ENCODE measurements at regions not wholly inside any gene's neighbourhood (a gene's known extent, or its start where the extent isn't known, plus 50 kb on each side); places are given as distances from the start of the nearest gene placed in this dataset.
"Not testable (repeated sequence)": the region's sequence is repeated elsewhere in the genome, so short reads cannot be mapped to it uniquely, and the experiment has no call there.

DNA sequence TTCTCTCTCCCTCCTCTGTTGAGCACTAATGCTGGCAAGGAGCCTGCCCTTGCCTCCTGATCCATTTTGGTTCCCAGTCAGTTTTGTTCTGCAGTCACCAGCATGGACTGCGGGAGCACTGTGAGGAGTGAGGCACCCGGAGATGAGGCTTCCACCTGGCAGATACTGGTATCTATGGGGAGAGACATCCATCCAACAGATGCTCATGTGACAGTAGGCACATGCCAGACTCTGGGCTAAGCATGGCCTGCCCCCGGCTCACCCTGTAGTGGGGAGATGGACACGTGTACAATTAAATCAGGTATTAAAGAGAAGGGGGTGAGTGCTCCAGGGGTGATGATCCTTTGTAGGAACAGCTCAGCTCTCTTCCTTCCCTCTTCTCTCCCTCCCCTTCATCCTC is 74.0 kb upstream of the PODXL start:
- DNase-seq (ENCODE audit: low read depth in 6 of 9, low spot score in 9 of 9): no peak
- H3K4me1 ChIP-seq (ENCODE audit: control insufficient read depth in 2 of 2, insufficient read depth in 2 of 2, low read length in 2 of 2): no peaks in the 10 kb centered on the region
- no peak overlapping the region for H3K27ac ChIP-seq (ENCODE audit: low read depth in 1 of 2, low read length in 1 of 2)
- no peaks in the 10 kb centered on the region for H3K36me3 ChIP-seq (ENCODE audit: control insufficient read depth in 2 of 2, insufficient read depth in 2 of 2, low read length in 1 of 2)
- H3K9me3 ChIP-seq (ENCODE audit: control insufficient read depth in 2 of 2, insufficient read depth in 1 of 2, low read length in 1 of 2): no peaks in the 10 kb centered on the region
- H3K27me3 ChIP-seq (ENCODE audit: control insufficient read depth in 2 of 2, insufficient read depth in 1 of 2, low read length in 1 of 2): peaks cover 0 to 2% of the 10 kb centered on the region in 2 donors
- WGBS: 93% methylated on average over 4 of the region's 4 CpGs
- H3K4me3 ChIP-seq (ENCODE audit: low read length in 2 of 2): no peak overlapping the region

DNA sequence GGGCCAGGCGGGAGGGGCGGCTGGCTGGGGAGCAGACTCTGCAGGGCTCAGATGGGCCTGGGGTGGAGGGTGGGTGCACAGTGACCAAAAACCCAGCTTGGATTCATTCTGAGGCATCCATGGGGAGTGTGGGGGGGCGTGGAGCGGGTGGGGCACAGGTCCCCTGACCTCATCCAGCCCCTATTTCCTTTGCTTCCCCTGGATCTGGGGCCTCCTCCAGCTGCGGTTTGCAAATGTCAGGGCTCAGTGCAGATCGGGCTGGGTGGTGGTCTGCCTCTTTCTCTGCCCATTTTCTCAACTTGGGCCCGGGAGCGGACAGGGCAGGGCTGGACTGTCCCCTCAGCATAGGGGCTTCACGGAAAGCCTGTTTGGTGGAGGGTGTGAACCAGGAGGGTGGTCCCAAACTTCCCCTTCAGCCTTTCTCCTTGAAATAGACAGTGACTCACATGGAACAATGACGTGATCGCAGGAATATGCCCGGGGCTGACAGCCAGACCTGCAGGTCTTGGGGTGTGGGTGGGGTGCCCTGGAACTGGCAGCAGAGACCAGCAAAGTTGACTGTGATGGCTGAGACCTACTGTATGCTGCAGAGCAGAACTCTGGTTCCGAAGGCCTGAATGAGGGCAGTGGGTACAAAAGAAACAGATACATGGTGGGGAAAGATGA is 72.9 kb upstream of the PODXL start:
- Histone ChIP-seq H3K27ac (ENCODE audit: low read depth in 1 of 2, low read length in 1 of 2) (no peak overlapping the region), H3K9me3 (ENCODE audit: control insufficient read depth in 2 of 2, insufficient read depth in 1 of 2, low read length in 1 of 2) (no peaks in the 10 kb centered on the region), H3K4me1 (ENCODE audit: control insufficient read depth in 2 of 2, insufficient read depth in 2 of 2, low read length in 2 of 2) (no peaks in the 10 kb centered on the region), H3K4me3 (ENCODE audit: low read length in 2 of 2) (no peak overlapping the region), H3K36me3 (ENCODE audit: control insufficient read depth in 2 of 2, insufficient read depth in 2 of 2, low read length in 1 of 2) (no peaks in the 10 kb centered on the region), H3K27me3 (ENCODE audit: control insufficient read depth in 2 of 2, insufficient read depth in 1 of 2, low read length in 1 of 2) (peaks cover 0 to 4% of the 10 kb centered on the region in 2 donors)
- 82% methylated on average over 13 of the region's 13 CpGs for WGBS
- DNase-seq (ENCODE audit: low read depth in 6 of 9, low spot score in 9 of 9): no peak

DNA sequence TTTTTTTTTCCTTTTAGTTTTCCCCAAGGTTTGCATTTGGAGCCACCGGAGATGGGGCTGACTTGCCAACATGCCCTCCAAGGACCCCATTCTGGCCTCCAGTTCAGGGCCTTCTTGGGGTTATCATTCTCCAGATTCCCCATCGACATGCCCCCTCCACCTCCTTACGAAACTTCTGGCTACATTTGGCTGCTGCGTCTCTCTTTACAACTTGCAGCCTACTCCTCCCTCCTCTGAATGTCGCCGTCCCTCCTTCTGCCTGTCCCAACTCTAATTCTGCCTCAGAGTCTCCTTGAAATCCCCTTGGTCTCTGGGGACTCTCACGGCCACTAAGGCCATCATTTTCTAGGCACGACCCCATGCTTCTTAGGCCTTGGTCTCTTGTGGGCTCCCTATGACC is 72.2 kb upstream of the PODXL start:
- Histone ChIP-seq H3K27ac (ENCODE audit: low read depth in 1 of 2, low read length in 1 of 2) (no peak overlapping the region), H3K4me3 (ENCODE audit: low read length in 2 of 2) (no peak overlapping the region)
- WGBS: 83% methylated on average over 8 of the region's 8 CpGs

DNA sequence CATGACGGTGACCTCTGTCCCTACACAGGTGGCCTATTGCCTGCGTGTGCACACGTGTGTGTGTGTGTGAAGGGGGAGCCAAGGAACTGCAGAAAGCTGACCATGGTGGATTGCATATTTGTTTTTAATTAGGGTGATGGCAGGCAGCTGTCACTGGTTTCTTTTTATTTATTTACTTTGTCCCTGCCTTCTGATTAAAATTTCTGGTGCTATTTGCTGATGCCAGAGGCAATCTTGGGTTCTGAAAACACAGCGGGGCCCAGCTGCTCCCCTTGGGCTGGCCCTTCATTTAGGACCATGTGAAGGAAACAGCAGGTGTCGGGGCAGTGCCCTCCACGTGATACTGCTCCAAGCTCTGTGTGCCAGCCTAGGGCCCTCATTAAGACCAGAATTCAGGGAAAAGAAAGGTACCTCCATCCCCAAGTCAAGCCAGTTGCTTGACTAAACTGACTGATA is 71.3 kb upstream of the PODXL start:
- H3K27me3 ChIP-seq (ENCODE audit: control insufficient read depth in 2 of 2, insufficient read depth in 1 of 2, low read length in 1 of 2): peaks cover 0 to 11% of the 10 kb centered on the region in 2 donors
- H3K36me3 ChIP-seq (ENCODE audit: control insufficient read depth in 2 of 2, insufficient read depth in 2 of 2, low read length in 1 of 2): no peaks in the 10 kb centered on the region
- no peaks in the 10 kb centered on the region for H3K9me3 ChIP-seq (ENCODE audit: control insufficient read depth in 2 of 2, insufficient read depth in 1 of 2, low read length in 1 of 2)
- H3K4me3 ChIP-seq (ENCODE audit: low read length in 2 of 2): no peak overlapping the region
- DNase-seq (ENCODE audit: low read depth in 6 of 9, low spot score in 9 of 9): no peak
- 83% methylated on average over 6 of the region's 6 CpGs for WGBS
- no peak overlapping the region for H3K27ac ChIP-seq (ENCODE audit: low read depth in 1 of 2, low read length in 1 of 2)
- H3K4me1 ChIP-seq (ENCODE audit: control insufficient read depth in 2 of 2, insufficient read depth in 2 of 2, low read length in 2 of 2): no peaks in the 10 kb centered on the region

More for the DNA sequence above, 72.2 kb upstream of the PODXL start:
- no peak for DNase-seq (ENCODE audit: low read depth in 6 of 9, low spot score in 9 of 9)
- H3K36me3 ChIP-seq (ENCODE audit: control insufficient read depth in 2 of 2, insufficient read depth in 2 of 2, low read length in 1 of 2): no peaks in the 10 kb centered on the region
- no peaks in the 10 kb centered on the region for H3K4me1 ChIP-seq (ENCODE audit: control insufficient read depth in 2 of 2, insufficient read depth in 2 of 2, low read length in 2 of 2)
- no peaks in the 10 kb centered on the region for H3K9me3 ChIP-seq (ENCODE audit: control insufficient read depth in 2 of 2, insufficient read depth in 1 of 2, low read length in 1 of 2)
- peaks cover 0 to 8% of the 10 kb centered on the region in 2 donors for H3K27me3 ChIP-seq (ENCODE audit: control insufficient read depth in 2 of 2, insufficient read depth in 1 of 2, low read length in 1 of 2)

DNA sequence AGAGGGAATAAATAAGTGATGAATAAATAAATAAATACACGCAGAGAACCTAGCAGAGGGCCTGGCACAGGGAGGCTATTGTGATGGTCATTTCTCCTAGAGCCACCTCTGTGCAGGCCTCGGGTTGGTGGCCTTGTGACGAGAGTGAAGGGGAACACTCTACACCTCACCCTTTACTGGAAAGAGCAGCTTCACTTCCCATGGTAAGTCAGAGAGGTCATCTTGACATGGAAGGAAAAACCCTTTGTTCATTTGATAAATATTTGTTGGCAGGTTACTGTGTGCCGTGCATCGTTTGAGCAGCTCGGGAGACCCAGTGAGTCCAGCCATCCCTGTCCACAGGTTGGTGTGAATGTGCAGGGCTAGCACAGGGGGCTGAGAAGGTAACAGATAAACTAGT is 70.2 kb upstream of the PODXL start:
- WGBS: 97% methylated on average over 6 of the region's 6 CpGs
- no peaks in the 10 kb centered on the region for H3K4me1 ChIP-seq (ENCODE audit: control insufficient read depth in 2 of 2, insufficient read depth in 2 of 2, low read length in 2 of 2)
- no peak overlapping the region for H3K4me3 ChIP-seq (ENCODE audit: low read length in 2 of 2)
- no peaks in the 10 kb centered on the region for H3K9me3 ChIP-seq (ENCODE audit: control insufficient read depth in 2 of 2, insufficient read depth in 1 of 2, low read length in 1 of 2)
- H3K27me3 ChIP-seq (ENCODE audit: control insufficient read depth in 2 of 2, insufficient read depth in 1 of 2, low read length in 1 of 2): peaks cover 0 to 11% of the 10 kb centered on the region in 2 donors
- H3K27ac ChIP-seq (ENCODE audit: low read depth in 1 of 2, low read length in 1 of 2): no peak overlapping the region
- H3K36me3 ChIP-seq (ENCODE audit: control insufficient read depth in 2 of 2, insufficient read depth in 2 of 2, low read length in 1 of 2): no peaks in the 10 kb centered on the region
- DNase-seq (ENCODE audit: low read depth in 6 of 9, low spot score in 9 of 9): no peak

DNA sequence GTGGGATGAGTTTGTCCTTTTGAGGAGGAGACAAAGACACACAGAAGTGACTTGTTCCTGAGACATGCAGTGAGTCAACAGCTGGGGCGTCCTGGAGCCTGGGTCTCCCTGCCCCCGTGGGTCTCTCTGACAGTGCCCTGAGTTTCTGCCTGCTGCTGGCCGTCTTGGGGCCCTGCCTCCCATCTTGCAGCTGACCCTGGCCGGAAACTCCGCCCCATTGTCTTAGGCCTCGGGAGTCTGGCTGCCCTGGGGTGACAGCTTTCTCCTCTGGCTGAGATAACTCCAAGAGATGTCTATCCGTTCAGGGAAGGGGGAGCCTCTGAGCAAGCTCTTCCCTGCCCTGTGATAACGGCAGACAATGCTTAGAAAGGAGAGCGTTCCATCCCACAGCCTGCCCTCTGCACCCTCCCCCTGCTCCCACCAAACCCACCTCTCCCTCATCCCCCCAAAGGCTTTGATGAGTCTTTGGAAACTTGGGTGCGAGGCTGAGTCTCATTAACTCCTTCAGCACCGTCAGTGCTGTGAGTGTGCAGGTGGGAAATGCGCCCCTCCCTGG is 69.5 kb upstream of the PODXL start:
- no peak overlapping the region for H3K4me3 ChIP-seq (ENCODE audit: low read length in 2 of 2)
- H3K4me1 ChIP-seq (ENCODE audit: control insufficient read depth in 2 of 2, insufficient read depth in 2 of 2, low read length in 2 of 2): no peaks in the 10 kb centered on the region
- DNase-seq (ENCODE audit: low read depth in 6 of 9, low spot score in 9 of 9): no peak
- H3K27me3 ChIP-seq (ENCODE audit: control insufficient read depth in 2 of 2, insufficient read depth in 1 of 2, low read length in 1 of 2): peaks cover 0 to 11% of the 10 kb centered on the region in 2 donors
- no peaks in the 10 kb centered on the region for H3K9me3 ChIP-seq (ENCODE audit: control insufficient read depth in 2 of 2, insufficient read depth in 1 of 2, low read length in 1 of 2)
- no peaks in the 10 kb centered on the region for H3K36me3 ChIP-seq (ENCODE audit: control insufficient read depth in 2 of 2, insufficient read depth in 2 of 2, low read length in 1 of 2)
- WGBS: 61% methylated on average over 12 of the region's 12 CpGs
- no peak overlapping the region for H3K27ac ChIP-seq (ENCODE audit: low read depth in 1 of 2, low read length in 1 of 2)

DNA sequence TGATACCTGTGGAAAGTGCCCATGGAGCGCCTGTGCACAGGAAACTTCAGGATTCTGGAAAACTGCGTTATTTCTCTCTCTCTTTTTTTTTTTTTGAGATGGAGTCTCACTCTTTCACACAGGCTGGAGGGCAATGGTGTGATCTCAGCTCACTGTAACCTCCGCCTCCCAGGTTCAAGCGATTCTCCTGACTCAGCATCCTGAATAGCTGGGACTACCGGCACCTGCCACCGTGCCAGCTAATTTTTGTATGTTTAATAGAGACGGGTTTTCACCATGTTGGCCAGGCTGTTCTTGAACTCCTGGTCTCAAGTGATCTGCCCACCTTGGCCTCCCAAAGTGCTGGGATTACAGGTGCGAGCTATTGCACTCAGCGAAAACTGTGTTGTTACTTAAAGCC is 68.9 kb upstream of the PODXL start:
- H3K4me1 ChIP-seq (ENCODE audit: control insufficient read depth in 2 of 2, insufficient read depth in 2 of 2, low read length in 2 of 2); H3K4me3 ChIP-seq (ENCODE audit: low read length in 2 of 2); H3K27ac ChIP-seq (ENCODE audit: low read depth in 1 of 2, low read length in 1 of 2); DNase-seq (ENCODE audit: low read depth in 6 of 9, low spot score in 9 of 9); H3K36me3 ChIP-seq (ENCODE audit: control insufficient read depth in 2 of 2, insufficient read depth in 2 of 2, low read length in 1 of 2); H3K9me3 ChIP-seq (ENCODE audit: control insufficient read depth in 2 of 2, insufficient read depth in 1 of 2, low read length in 1 of 2): not testable (repeated sequence)
- H3K27me3 ChIP-seq (ENCODE audit: control insufficient read depth in 2 of 2, insufficient read depth in 1 of 2, low read length in 1 of 2): peaks cover 0 to 11% of the 10 kb centered on the region in 2 donors
- 96% methylated on average over 9 of the region's 9 CpGs for WGBS

DNA sequence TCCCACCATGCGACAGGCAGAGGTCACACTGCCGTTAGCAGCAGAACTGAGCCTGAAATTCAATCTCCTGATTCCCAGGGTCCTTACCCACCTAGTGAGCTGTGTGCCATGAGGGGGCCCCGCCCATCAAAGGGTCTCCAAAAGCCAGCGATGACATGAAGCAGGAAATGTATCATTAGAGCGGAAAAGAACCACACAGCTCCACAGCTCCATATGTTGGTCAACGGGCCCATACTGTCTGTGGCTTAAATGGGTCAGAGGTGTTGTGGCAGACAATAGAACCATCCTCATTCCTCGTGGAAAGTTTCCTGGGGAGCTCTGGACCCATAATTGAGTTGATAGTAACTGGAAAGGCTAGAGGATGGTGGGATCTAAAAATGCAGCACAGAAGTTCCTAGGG is 68.1 kb upstream of the PODXL start:
- H3K9me3 ChIP-seq (ENCODE audit: control insufficient read depth in 2 of 2, insufficient read depth in 1 of 2, low read length in 1 of 2): peaks cover 0 to 3% of the 10 kb centered on the region in 2 donors
- 84% methylated on average over 7 of the region's 7 CpGs for WGBS
- H3K27me3 ChIP-seq (ENCODE audit: control insufficient read depth in 2 of 2, insufficient read depth in 1 of 2, low read length in 1 of 2): peaks cover 0 to 8% of the 10 kb centered on the region in 2 donors
- H3K4me1 ChIP-seq (ENCODE audit: control insufficient read depth in 2 of 2, insufficient read depth in 2 of 2, low read length in 2 of 2): no peaks in the 10 kb centered on the region
- H3K36me3 ChIP-seq (ENCODE audit: control insufficient read depth in 2 of 2, insufficient read depth in 2 of 2, low read length in 1 of 2): no peaks in the 10 kb centered on the region
- H3K4me3 ChIP-seq (ENCODE audit: low read length in 2 of 2): no peak overlapping the region
- no peak overlapping the region for H3K27ac ChIP-seq (ENCODE audit: low read depth in 1 of 2, low read length in 1 of 2)
- no peak for DNase-seq (ENCODE audit: low read depth in 6 of 9, low spot score in 9 of 9)

DNA sequence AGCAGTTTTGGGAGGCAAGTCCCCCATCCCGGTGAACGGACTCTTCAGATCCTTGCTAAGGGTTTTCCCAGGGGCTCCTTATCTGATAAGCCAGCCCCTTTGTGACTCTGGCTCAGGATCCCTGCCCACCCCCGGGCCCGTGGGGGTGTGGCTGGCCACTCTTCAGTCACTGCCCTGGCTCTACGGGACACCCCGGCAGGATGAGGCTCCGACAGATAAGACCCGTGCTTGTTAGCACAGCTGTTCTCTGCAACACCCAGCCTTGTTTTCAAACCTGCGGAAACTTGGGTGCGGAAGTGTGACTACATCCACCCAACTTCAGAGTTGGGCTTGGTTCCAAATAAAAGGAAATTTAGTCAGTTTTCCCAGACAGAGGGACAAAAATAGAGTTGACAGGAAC is 66.7 kb upstream of the PODXL start:
- Histone ChIP-seq H3K4me3 (ENCODE audit: low read length in 2 of 2) (no peak overlapping the region), H3K9me3 (ENCODE audit: control insufficient read depth in 2 of 2, insufficient read depth in 1 of 2, low read length in 1 of 2) (peaks cover 0 to 5% of the 10 kb centered on the region in 2 donors), H3K27ac (ENCODE audit: low read depth in 1 of 2, low read length in 1 of 2) (no peak overlapping the region), H3K4me1 (ENCODE audit: control insufficient read depth in 2 of 2, insufficient read depth in 2 of 2, low read length in 2 of 2) (no peaks in the 10 kb centered on the region), H3K27me3 (ENCODE audit: control insufficient read depth in 2 of 2, insufficient read depth in 1 of 2, low read length in 1 of 2) (peaks cover 0 to 8% of the 10 kb centered on the region in 2 donors), H3K36me3 (ENCODE audit: control insufficient read depth in 2 of 2, insufficient read depth in 2 of 2, low read length in 1 of 2) (no peaks in the 10 kb centered on the region)
- DNase-seq (ENCODE audit: low read depth in 6 of 9, low spot score in 9 of 9): no peak
- 44% methylated on average over 10 of the region's 10 CpGs for WGBS
